Fibroblast of skin of left quadriceps (primary cell): ENCODE measurements at regions not wholly inside any gene's neighbourhood (a gene's known extent, or its start where the extent isn't known, plus 50 kb on each side); places are given as distances from the start of the nearest gene placed in this dataset.
"Not testable (repeated sequence)": the region's sequence is repeated elsewhere in the genome, so short reads cannot be mapped to it uniquely, and the experiment has no call there.

ENCODE experiments used
- DNase-seq, 2 experiments: peaks; one replicate each; pipeline ENCODE4 v3.0.0-alpha.2; 2013; ENCODE audit warnings: low read depth in 2 of 2

DNA sequence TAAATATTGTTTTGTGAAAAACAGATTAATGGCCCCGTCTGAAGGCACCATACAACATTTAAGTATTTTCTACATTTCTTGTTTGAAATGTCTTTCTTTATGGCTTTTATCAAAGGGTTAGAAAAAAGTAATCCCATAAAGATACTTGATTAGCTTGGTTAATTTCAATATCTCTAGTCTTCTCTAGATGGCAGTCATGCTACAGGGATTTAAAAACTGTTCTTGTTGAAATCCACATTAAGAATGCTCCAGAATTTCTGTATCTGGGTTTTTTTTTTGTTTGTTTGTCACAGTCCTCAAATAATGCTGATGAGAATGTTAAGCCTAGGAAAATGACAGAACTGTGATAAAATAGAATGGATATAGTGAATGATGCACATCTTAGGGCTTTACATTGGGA lies 109.0 kb upstream of the AADAT start:
- DNase-seq = peak in 1 of 2 experiments; percentile 1

DNA sequence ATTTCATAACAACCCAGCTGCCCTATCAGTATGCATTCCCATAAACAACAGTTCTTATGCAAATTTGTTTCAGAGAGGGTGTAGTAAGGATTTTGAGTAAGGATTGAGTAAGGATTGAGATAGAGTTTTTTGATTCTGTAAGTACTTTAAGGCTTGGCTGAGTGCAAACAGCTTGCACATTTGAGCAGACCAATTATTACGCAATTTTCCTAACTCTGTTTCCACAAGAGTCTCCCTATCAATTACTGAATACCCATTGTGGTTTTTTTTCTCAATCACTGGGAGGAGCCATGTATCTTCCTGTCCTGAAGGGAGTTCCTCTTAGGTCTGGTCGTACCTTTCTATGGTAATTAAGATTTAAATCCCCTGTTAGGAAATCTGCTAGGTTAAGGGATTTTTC lies 105.0 kb upstream of the AADAT start:
- not testable (repeated sequence) for DNase-seq

DNA sequence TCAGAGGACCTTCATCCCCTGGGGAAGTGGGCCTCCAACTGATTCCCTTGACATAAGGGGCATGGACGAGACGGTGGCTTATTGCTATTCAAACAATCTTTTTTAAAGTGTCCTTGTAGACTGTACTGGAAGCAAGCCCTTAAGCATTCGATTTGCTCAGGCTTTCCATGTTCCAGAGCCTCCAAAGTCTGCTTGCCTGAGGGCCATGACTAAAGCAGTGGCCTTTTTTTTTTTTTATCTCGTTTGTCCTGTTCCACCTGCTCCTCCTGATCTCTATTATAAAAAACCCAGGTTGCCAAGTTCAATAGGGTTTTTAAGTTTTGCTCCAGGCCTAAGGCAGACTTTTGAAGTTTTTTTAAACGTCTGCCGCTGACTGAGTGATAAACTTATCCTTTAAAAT lies 103.7 kb upstream of the AADAT start:
- DNase-seq = no peak

GRCh38 chr4:170190265-170190664 lies 100.5 kb upstream of the AADAT start:
- no peak for DNase-seq

DNA sequence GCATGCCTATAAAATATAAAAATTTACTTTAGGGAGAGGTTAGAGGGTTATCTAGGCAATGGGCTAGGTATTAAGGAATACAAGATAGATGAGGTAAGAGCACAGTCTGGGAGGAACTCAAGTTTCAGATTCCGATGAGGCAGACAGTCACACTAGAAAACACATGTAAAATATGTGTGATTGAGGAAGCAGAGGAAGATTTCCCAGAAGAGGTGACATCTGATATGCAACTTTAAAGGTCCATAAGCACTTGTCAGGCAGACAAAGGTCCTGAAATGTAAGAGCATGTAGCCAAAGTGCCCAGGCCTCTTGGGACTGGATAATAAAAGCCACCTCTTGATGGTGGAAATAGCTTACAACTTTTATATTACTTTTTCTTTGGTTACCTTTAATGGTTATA lies 81.1 kb upstream of the AADAT start:
- DNase-seq = no peak

DNA sequence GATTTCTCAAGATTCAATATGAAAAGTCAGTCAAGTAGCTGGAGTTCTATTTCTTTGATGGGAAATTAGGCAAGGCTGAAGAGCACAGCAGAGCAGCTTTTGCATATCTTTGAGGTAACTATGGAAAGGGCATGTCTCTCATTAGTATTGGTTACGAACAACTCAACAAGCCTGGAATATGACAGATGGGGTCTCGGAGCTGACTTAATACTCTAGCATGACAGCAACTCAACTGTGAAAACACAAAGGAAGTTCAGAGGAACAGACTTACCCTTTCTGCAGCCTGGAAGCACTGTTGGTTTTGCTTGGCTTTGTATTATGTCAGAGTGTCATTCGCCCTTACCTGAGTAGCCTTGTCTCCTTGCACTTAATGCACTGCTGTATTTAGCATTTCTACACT lies 79.9 kb upstream of the AADAT start:
- no peak for DNase-seq

- no peak for DNase-seq
Measured at GRCh38 chr4:170167678-170168077, 77.9 kb upstream of the AADAT start.

DNA sequence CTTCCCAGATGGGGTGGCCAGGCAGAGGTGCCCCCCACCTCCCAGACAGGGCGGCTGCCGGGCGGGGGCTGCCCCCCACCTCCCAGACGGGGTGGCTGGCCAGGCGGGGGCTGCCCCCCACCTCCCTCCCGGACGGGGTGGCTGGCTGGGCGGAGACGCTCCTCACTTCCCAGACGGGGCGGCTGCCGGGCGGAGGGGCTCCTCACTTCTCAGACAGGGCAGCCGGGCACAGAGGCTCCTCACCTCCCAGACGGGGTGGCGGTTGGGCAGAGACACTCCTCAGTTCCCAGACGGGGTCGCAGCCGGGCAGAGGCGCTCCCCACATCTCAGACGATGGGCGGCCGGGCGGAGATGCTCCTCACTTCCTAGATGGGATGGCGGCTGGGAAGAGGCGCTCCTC lies 76.4 kb upstream of the AADAT start:
- DNase-seq = not testable (repeated sequence)

DNA sequence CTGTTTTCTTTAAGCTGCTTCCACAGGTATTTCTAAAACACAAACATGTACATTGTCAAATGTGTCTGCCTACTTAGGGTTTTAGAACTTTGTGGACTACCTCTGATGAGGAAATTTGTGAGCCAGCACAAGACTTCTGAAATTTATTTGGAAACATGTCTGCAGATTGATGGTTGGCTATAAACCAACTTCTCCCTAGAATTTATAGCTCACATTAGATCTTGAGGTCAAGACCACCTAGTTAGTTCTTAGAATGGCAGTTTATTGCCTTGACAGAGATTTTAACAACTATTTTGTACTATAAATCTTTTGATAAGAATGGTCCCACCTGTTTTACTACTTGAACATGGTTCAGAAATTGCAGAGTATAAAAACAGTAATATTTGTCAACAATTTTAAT lies 72.7 kb upstream of the AADAT start:
- no peak for DNase-seq

GRCh38 chr4:170157670-170158069 lies 67.9 kb upstream of the AADAT start:
- no peak for DNase-seq

- no peak for DNase-seq
Measured at GRCh38 chr4:170145120-170145519, 55.4 kb upstream of the AADAT start.

GRCh38 chr4:170139764-170140163 lies 50.0 kb upstream of the AADAT start:
- peak; percentile 19 to 20 for DNase-seq
